ENCODE measurements at regions not wholly inside any gene's neighbourhood (a gene's known extent, or its start where the extent isn't known, plus 50 kb on each side); places are given as distances from the start of the nearest gene placed in this dataset.
"Not testable (repeated sequence)": the region's sequence is repeated elsewhere in the genome, so short reads cannot be mapped to it uniquely, and the experiment has no call there.

DNA sequence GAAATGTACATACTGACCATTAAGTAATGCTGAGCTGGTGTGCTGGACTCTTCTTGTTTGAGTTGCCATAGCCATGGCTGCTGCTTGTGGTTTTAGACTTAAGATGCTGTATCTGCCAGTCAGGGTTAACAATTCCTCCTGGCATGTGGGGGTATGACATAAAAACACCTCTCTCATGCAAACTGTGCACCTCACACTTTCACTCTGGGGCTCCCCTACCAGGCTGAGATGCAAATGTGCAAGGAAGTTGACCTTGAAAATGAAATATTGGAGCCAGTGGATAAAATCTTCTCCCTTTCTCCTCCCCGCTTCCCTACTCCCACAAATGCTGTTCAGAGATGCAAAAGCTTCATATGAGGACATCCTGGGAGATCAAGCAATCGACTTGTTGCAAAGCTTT lies 198.8 kb downstream of the FCRL5 start:
- Mint-ChIP-seq H3K27ac (no peak overlapping the region), H3K36me3 (peaks cover 4% of the 10 kb centered on the region), H3K27me3 (peaks cover 15 to 26% of the 10 kb centered on the region in 2 donors), H3K4me1 (ENCODE audit: low read depth in 2 of 2) (peaks cover 5 to 6% of the 10 kb centered on the region in 2 donors), H3K4me3 (no peak overlapping the region), H3K9me3 (no peaks in the 10 kb centered on the region)
- ATAC-seq, result no peak
- no peak for DNase-seq (ENCODE audit: low spot score)

DNA sequence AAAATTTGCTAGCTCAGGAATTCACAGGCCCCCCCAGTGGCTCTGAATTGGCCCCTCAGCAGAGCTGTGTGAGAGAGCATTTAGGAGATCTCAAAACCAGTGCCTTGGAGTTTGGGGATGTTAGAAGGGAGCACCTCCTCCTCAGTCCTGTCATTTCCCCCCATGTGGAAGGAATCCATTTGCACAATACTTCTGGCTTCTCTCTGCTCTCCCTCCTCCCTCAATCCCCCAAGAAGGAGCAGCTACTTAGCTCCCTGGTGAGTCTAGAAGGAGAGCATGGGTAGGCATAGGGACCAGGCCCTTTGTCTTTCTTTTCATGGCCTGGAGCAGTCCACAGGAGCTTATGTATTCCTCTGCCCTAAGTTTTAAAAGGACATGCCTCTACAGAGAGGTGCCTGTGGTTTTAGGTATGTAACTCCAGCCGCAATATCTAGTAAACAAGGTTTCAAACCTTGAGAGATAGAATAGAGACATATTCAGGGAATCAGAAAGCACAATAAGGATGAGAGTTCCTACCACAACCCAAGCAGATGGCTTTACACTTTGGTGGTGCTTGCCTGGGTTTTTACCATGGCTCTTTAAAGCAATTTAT lies 199.4 kb downstream of the FCRL5 start:
- no peak overlapping the region for H3K27ac Mint-ChIP-seq

DNA sequence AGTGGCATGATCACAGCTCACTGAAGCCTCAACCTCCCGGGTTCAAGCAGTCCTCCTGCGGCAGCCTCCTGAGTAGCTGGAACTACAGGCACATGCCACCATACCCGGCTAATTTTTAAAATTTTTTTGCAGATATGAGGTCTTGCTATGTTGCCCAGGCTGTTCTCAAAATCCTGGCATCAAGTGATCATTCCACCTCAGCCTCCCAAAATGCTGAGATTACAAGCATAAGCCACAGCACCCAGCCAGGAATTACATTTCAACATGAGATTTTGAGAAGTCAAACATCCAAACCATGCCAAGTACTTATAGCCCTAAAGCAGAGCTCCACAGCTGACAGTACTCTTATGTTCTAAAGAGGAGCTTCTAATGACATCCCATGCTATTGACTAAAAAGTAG lies 200.1 kb downstream of the FCRL5 start:
- peaks cover 4% of the 10 kb centered on the region for H3K36me3 Mint-ChIP-seq
- H3K4me3 Mint-ChIP-seq, result no peak overlapping the region
- peaks cover 15 to 28% of the 10 kb centered on the region in 2 donors for H3K27me3 Mint-ChIP-seq
- H3K9me3 Mint-ChIP-seq, result no peaks in the 10 kb centered on the region
- H3K27ac Mint-ChIP-seq, result no peak overlapping the region
- no peak for DNase-seq (ENCODE audit: low spot score)
- peaks cover 5 to 6% of the 10 kb centered on the region in 2 donors for H3K4me1 Mint-ChIP-seq (ENCODE audit: low read depth in 2 of 2)
- ATAC-seq, result no peak

More for the DNA sequence above, 199.4 kb downstream of the FCRL5 start:
- DNase-seq (ENCODE audit: low spot score) (no peak), ATAC-seq (peak in 1 of 2 donors; percentile 24)
- peaks cover 4% of the 10 kb centered on the region for H3K36me3 Mint-ChIP-seq
- H3K9me3 Mint-ChIP-seq, result no peaks in the 10 kb centered on the region
- peaks cover 5 to 6% of the 10 kb centered on the region in 2 donors for H3K4me1 Mint-ChIP-seq (ENCODE audit: low read depth in 2 of 2)
- peaks cover 15 to 28% of the 10 kb centered on the region in 2 donors for H3K27me3 Mint-ChIP-seq
- no peak overlapping the region for H3K4me3 Mint-ChIP-seq

DNA sequence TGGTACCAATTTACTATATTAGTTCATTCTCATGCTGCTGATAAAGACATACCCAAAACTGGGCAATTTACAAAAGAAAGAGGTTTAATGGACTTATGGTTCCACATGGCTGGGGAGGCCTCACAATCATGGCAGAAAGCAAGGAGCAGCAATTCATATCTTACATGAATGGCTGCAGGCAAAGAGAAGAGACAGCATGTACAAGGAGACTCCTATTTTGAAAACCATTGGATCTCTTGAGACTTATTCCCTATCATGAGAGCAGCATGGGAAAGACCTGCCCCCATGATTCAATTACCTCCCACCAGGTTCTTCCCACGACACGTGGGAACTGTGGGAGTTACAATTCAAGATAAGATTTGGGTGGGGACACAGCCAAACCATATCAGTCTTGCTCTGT lies 200.5 kb downstream of the FCRL5 start:
- H3K9me3 Mint-ChIP-seq; DNase-seq (ENCODE audit: low spot score); H3K27ac Mint-ChIP-seq; H3K4me1 Mint-ChIP-seq (ENCODE audit: low read depth in 2 of 2); H3K4me3 Mint-ChIP-seq; H3K36me3 Mint-ChIP-seq; ATAC-seq: not testable (repeated sequence)
- peaks cover 17 to 33% of the 10 kb centered on the region in 2 donors for H3K27me3 Mint-ChIP-seq

DNA sequence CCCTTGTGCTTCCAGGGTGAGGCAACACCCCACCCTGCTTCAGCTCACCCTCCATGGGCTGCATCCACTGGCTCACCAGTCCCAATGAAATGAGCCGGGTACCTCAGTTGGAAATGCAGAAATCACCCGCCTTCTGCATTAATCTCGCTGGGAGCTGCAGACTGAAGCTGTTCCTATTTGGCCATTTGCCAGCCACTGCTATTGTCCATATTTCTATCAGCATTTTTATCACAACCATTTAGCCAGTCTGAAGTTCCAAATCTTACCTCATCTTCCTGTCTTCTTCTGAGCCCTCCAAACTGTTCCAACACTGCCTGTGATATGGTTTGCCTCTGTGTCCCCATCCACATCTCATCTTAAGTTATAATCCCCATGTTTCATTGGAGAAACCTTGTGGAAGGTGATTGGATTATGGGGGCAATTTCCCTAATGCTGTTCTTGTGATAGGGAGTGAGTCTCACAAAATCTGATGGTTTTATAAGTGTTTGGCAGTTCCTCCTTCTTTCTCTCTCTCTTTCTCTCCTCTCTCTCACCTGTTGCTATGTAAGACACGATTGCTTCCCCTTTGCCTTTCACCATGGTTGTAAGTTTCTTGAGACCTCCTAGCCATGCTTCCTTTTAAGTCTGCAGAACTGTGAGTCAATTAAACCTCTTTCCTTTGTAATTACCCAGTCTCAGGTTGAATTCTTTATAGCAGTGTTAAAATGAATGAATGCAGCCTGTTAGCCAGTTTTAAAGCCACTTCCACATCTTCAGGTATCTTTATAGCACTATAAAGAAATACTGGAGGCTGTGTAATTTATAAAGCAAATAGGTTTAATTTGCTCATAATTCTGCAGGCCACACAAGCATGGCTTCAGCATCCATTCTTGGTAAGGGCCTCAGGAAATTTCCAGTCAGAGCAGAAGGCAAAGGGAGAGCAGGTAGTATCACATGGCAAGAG lies 203.5 kb downstream of the FCRL5 start:
- no peak overlapping the region for H3K4me3 Mint-ChIP-seq
- H3K4me1 Mint-ChIP-seq (ENCODE audit: low read depth in 2 of 2), result no peaks in the 10 kb centered on the region
- H3K27me3 Mint-ChIP-seq, result peaks cover 34 to 51% of the 10 kb centered on the region in 2 donors
- no peak overlapping the region for H3K27ac Mint-ChIP-seq
- no peak for DNase-seq (ENCODE audit: low spot score)
- no peak for ATAC-seq
- no peaks in the 10 kb centered on the region for H3K9me3 Mint-ChIP-seq
- H3K36me3 Mint-ChIP-seq, result peaks cover 14% of the 10 kb centered on the region

DNA sequence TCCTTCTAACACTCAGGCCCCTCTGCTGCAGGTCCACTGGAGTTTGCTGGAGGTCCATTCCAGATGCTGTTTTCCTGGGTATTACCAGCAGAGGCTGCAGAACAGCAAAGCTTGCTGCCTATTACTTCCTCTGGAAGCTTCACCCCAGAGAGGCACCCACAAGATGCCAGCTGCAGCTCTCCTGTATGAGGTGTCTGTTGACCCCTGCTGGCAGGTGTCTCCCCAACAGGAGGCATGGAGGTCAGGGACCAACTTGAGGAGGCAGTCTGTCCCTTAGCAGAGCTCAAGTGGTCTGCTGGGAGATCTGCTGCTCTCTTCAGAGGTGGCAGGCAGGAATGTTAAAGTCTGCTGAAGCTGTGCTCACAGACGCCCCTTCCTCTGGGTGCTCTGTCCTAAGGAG lies 204.8 kb downstream of the FCRL5 start:
- Mint-ChIP-seq H3K4me3 (no peak overlapping the region), H3K9me3 (no peaks in the 10 kb centered on the region), H3K27ac (no peak overlapping the region), H3K4me1 (ENCODE audit: low read depth in 2 of 2) (no peaks in the 10 kb centered on the region), H3K36me3 (peaks cover 14% of the 10 kb centered on the region), H3K27me3 (peaks cover 37 to 51% of the 10 kb centered on the region in 2 donors)
- DNase-seq (ENCODE audit: low spot score) (no peak), ATAC-seq (no peak)

DNA sequence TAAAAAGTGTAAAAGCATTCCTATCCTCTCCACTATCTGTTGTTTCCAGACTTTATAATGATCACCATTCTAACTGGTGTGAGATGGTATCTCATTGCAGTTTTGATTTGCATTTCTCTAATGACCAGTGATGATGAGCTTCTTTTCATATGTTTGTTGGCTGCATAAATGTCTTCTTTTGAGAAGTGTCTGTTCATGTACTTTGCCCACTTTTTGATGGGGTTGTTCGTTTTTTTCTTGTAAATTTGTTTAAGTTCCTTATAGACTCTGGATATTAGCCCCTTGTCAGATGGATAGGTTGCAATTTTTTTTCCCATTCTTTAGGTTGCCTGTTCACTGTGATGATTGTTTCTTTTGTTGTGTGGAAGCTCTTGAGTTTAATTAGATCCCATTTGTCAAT lies 199.6 kb upstream of the ETV3 start:
- H3K36me3 Mint-ChIP-seq; DNase-seq (ENCODE audit: low spot score); H3K27ac Mint-ChIP-seq; H3K4me3 Mint-ChIP-seq; H3K4me1 Mint-ChIP-seq (ENCODE audit: low read depth in 2 of 2); ATAC-seq; H3K9me3 Mint-ChIP-seq: not testable (repeated sequence)
- peaks cover 25 to 66% of the 10 kb centered on the region in 2 donors for H3K27me3 Mint-ChIP-seq

DNA sequence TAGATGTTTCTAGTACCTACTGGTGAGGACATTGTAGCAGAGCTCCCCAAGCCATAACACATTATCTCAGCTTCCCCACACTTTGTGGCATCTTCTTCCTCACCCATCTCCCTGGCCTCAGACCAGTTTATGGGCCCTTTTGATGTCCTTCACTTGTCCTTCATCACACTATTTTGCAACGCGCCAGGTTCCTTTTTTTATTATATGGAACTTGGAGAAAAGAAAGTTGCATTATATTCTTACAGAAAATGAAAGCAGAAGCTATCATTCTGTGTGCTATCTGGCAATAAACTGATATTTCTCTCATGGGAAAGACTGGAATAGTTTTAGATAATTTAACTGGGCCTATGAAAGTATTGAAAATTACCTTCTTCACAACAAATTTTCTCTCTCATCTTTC lies 196.9 kb upstream of the ETV3 start:
- H3K4me3 Mint-ChIP-seq, result no peak overlapping the region
- H3K27me3 Mint-ChIP-seq, result peaks cover 34 to 78% of the 10 kb centered on the region in 2 donors
- H3K9me3 Mint-ChIP-seq, result no peaks in the 10 kb centered on the region
- no peak overlapping the region for H3K27ac Mint-ChIP-seq
- H3K4me1 Mint-ChIP-seq (ENCODE audit: low read depth in 2 of 2), result no peaks in the 10 kb centered on the region
- DNase-seq (ENCODE audit: low spot score) (no peak), ATAC-seq (no peak)
- peaks cover 4% of the 10 kb centered on the region for H3K36me3 Mint-ChIP-seq

DNA sequence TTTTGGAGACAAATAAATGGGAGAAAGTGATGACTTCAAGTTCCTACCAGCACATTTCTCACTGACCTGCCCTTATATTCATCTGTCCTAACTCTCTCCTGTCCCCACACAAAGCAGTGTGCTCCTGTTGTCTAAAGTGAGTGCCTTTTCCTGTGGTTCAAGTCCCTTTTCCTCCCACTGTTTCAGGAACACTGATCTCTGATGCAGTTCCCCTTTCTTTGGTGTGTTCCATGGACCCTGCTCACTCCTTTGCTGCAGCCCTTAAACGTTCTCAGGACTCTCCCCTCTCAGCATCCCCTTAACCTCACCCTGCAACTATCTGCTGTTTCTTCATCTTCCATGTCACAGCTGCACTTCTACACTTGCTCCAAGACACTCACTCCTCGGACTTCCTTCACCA lies 195.8 kb upstream of the ETV3 start:
- H3K4me1 Mint-ChIP-seq (ENCODE audit: low read depth in 2 of 2), result no peaks in the 10 kb centered on the region
- ATAC-seq, result no peak
- peaks cover 5% of the 10 kb centered on the region for H3K36me3 Mint-ChIP-seq
- no peak overlapping the region for H3K27ac Mint-ChIP-seq
- H3K27me3 Mint-ChIP-seq, result peaks cover 31 to 70% of the 10 kb centered on the region in 2 donors
- no peaks in the 10 kb centered on the region for H3K9me3 Mint-ChIP-seq
- no peak overlapping the region for H3K4me3 Mint-ChIP-seq
- DNase-seq (ENCODE audit: low spot score), result no peak

DNA sequence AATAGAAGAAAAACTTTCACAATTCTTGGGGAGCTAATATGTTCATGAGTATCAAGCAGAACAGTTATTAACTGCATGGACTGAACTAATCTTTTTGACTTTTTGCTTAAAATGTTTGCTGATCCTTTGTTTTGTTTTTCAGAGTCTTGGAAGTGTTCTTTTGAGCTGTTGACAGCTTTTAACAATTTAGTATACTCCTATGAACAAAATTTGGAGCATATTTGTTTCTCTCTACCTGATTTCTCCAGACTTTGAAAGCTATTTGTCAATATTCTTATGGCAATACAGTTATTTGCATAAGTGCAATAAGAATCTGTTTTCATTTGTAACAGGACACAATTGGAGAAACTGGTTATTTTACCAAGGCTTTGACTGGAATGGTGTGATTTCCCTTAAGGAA lies 192.0 kb upstream of the ETV3 start:
- H3K4me3 Mint-ChIP-seq; H3K4me1 Mint-ChIP-seq (ENCODE audit: low read depth in 2 of 2); H3K9me3 Mint-ChIP-seq: not testable (repeated sequence)

DNA sequence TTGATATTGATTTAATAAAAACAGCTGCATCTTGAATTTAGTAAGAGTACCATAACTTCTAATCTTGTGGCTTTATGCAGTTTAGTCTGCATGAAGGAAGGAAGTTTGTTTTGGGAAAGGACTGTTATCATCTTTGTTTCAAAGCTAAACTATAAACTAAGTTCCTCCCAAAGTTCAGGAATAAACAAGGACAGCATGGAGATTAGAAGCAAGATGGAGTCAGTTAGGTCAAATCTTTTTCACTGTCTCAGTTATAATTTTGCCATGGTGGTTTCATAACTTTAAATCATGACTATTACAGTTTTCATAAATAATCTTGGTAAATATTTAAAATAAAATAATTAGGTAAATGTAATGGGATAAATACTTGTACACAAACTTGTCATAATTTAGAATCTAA lies 189.9 kb upstream of the ETV3 start:
- DNase-seq (ENCODE audit: low spot score); H3K36me3 Mint-ChIP-seq; ATAC-seq; H3K4me3 Mint-ChIP-seq; H3K9me3 Mint-ChIP-seq; H3K4me1 Mint-ChIP-seq (ENCODE audit: low read depth in 2 of 2); H3K27ac Mint-ChIP-seq: not testable (repeated sequence)
- peaks cover 19 to 42% of the 10 kb centered on the region in 2 donors for H3K27me3 Mint-ChIP-seq

More for the DNA sequence above, 192.0 kb upstream of the ETV3 start:
- not testable (repeated sequence) for H3K27ac Mint-ChIP-seq; ATAC-seq; H3K36me3 Mint-ChIP-seq; DNase-seq (ENCODE audit: low spot score)
- H3K27me3 Mint-ChIP-seq, result peaks cover 24 to 39% of the 10 kb centered on the region in 2 donors

DNA sequence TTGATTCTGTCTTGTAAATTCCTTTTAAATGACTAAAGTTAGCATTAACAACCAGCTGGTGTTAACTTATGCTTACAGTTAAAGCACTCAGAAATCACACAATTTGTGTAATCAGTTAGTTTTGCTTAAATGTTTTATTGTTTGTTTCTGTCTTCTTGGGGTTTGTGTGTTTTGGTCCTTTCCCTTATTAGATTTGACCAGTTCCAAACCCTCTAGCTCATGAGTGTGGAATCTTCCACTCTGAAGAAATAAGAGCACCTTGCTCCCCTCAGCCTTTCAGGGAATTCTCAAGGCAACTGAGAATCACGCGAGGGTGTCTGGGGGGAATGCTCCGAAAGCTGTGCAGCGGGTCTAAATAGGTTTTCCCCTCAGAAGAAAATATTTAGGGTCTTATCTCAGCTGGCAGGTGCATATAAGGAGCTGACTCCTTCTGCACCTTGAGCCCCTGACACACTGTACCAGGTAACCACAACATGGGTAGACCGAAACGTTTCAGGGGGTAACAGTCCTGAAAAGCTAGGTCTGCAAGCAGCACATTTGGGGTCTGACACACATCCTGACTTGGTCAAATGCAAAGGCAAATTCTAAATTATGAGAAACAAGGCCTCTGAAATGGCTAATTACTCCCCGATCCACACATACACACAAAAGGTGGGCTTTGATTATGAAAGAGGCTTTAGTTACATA lies 188.1 kb upstream of the ETV3 start:
- Mint-ChIP-seq H3K4me3 (no peak overlapping the region), H3K4me1 (ENCODE audit: low read depth in 2 of 2) (no peaks in the 10 kb centered on the region), H3K27me3 (peaks cover 22 to 51% of the 10 kb centered on the region in 2 donors), H3K36me3 (peaks cover 8% of the 10 kb centered on the region), H3K27ac (no peak overlapping the region), H3K9me3 (peaks cover 3% of the 10 kb centered on the region)
- ATAC-seq, result no peak
- DNase-seq (ENCODE audit: low spot score), result no peak

DNA sequence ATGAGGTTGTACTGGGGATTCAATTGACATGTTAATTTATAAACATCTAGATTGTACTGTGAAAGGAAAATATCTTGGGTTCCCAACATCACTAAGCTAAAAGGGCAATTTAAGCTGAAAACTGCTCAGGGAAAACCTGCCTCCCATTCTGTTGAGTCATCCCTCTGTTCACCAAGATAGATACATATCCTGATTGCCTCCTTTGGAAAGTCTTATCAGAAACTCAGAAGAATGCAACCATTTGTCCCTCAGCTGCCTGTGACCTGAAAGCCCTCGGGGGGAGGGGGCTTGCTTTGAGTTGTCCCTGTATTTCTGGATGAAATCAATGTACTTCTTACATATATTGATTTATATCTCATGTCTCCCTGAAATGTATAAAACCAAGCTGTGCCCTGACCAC lies 187.0 kb upstream of the ETV3 start:
- H3K27ac Mint-ChIP-seq, result no peak overlapping the region

DNA sequence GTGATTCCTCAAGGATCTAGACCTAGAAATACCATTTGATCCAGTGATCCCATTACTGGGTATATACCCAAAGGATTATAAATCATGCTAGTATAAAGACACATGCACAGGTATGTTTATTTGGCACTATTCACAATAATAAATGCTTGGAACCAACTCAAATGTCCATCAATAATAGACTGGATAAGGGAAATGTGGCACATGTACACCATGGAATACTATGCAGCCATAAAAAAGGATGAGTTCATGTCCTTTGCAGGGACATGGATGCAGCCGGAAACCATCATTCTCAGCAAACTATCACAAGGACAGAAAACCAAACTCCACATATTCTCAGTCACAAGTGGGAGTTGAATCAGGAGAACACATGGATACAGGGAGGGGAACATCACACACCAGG lies 183.8 kb upstream of the ETV3 start:
- H3K27ac Mint-ChIP-seq; ATAC-seq; DNase-seq (ENCODE audit: low spot score); H3K4me1 Mint-ChIP-seq (ENCODE audit: low read depth in 2 of 2); H3K4me3 Mint-ChIP-seq: not testable (repeated sequence)
- Mint-ChIP-seq H3K9me3 (peaks cover 16% of the 10 kb centered on the region), H3K27me3 (peaks cover 27 to 68% of the 10 kb centered on the region in 2 donors), H3K36me3 (peaks cover 32% of the 10 kb centered on the region)

More for the DNA sequence above, 187.0 kb upstream of the ETV3 start:
- DNase-seq (ENCODE audit: low spot score), result no peak
- Mint-ChIP-seq H3K4me3 (no peak overlapping the region), H3K36me3 (peaks cover 17% of the 10 kb centered on the region), H3K4me1 (ENCODE audit: low read depth in 2 of 2) (no peaks in the 10 kb centered on the region), H3K27me3 (peaks cover 22 to 54% of the 10 kb centered on the region in 2 donors), H3K9me3 (peaks cover 3% of the 10 kb centered on the region)
- ATAC-seq, result no peak
